CD14-positive monocyte (primary cell): ENCODE measurements at regions not wholly inside any gene's neighbourhood (a gene's known extent, or its start where the extent isn't known, plus 50 kb on each side); places are given as distances from the start of the nearest gene placed in this dataset.

Experiments used
- DNase-seq, 3 donors: peaks; one replicate each; pipeline ENCODE4 v3.0.0-alpha.2; 2011 to 2022
- H2AFZ ChIP-seq: 2 replicates; pipeline ENCODE4 v1.6.0; 2012; ENCODE audit warnings: mild to moderate bottlenecking, low read depth, low read length, inconsistent platforms; ENCODE audit not compliant: insufficient read depth, poor library complexity, severe bottlenecking
- H3K27ac ChIP-seq, 2 donors: 1 replicate in 1 of 2; 2 replicates in 1 of 2; pipeline ENCODE4 v1.5.1; 2012 to 2013; ENCODE audit warnings: low read length in 2 of 2, control low read depth in 1 of 2, inconsistent platforms in 1 of 2, low read depth in 1 of 2, mild to moderate bottlenecking in 1 of 2
- H3K27me3 ChIP-seq, 2 donors: one replicate each; pipeline versions ENCODE4 v1.6.0 to v1.6.1; 2011 to 2013; ENCODE audit warnings: low read length in 2 of 2; ENCODE audit not compliant: control insufficient read depth in 2 of 2, insufficient read depth in 2 of 2
- H3K36me3 ChIP-seq, 2 donors: replicated peaks in 1 of 2; 1 replicate in 1 of 2; 2 replicates in 1 of 2; pipeline versions ENCODE4 v1.5.1 to v1.6.1; 2012 to 2013; ENCODE audit warnings: low read length in 2 of 2, control low read depth in 1 of 2, inconsistent platforms in 1 of 2, mild to moderate bottlenecking in 1 of 2; ENCODE audit not compliant: insufficient read depth in 2 of 2, control insufficient read depth in 1 of 2
- H3K4me1 ChIP-seq, 2 donors: 1 replicate in 1 of 2; 2 replicates in 1 of 2; pipeline versions ENCODE4 v1.5.1 to v1.6.1; 2012 to 2013; ENCODE audit warnings: low read length in 2 of 2, control low read depth in 1 of 2, inconsistent platforms in 1 of 2, mild to moderate bottlenecking in 1 of 2, moderate library complexity in 1 of 2; ENCODE audit not compliant: insufficient read depth in 2 of 2, control insufficient read depth in 1 of 2
- H3K4me2 ChIP-seq: replicated peaks from 2 replicates; pipeline ENCODE3; 2012; ENCODE audit warnings: low read length, moderate library complexity, mild to moderate bottlenecking; ENCODE audit not compliant: poor library complexity, severe bottlenecking; ENCODE audit errors: extremely low read depth
- H3K4me3 ChIP-seq, 3 experiments: fragments of 200-600 bp in 1 of 3; sonication (generic) in 1 of 3; replicated peaks in 1 of 3; 1 replicate in 2 of 3; 2 replicates in 1 of 3; pipeline ENCODE4 v1.5.1; 2011 to 2013; ENCODE audit warnings: low read length in 3 of 3, mild to moderate bottlenecking in 3 of 3, control low read depth in 2 of 3, low read depth in 2 of 3, inconsistent platforms in 1 of 3, moderate library complexity in 1 of 3
- H3K79me2 ChIP-seq: 2 replicates; pipeline ENCODE4 v1.6.0; 2012; ENCODE audit warnings: mild to moderate bottlenecking, control low read depth, inconsistent platforms, low read length, moderate library complexity; ENCODE audit not compliant: insufficient read depth
- H3K9ac ChIP-seq: 2 replicates; pipeline ENCODE4 v1.6.0; 2017; ENCODE audit warnings: low read length, mild to moderate bottlenecking; ENCODE audit not compliant: insufficient read depth, poor library complexity, severe bottlenecking
- H3K9me3 ChIP-seq, 2 donors: replicated peaks in 1 of 2; 1 replicate in 1 of 2; 2 replicates in 1 of 2; pipeline versions ENCODE4 v1.5.1 to v1.6.1; 2012 to 2013; ENCODE audit warnings: low read length in 2 of 2, control low read depth in 1 of 2; ENCODE audit not compliant: control insufficient read depth in 1 of 2, insufficient read depth in 1 of 2
- H4K20me1 ChIP-seq: 2 replicates; pipeline ENCODE4 v1.6.0; 2012; ENCODE audit warnings: mild to moderate bottlenecking, low read length, control low read depth, moderate library complexity; ENCODE audit not compliant: insufficient read depth
- H3K27ac Mint-ChIP-seq, 7 donors: one replicate each; pipeline ENCODE4 v1.8.0; 2020; ENCODE audit warnings: mild to moderate bottlenecking in 7 of 7, mixed read lengths in 7 of 7, moderate library complexity in 6 of 7, inconsistent platforms in 2 of 7
- H3K27me3 Mint-ChIP-seq, 3 donors: one replicate each; pipeline ENCODE4 v1.8.0; 2021 to 2022; ENCODE audit warnings: low read depth in 3 of 3, mild to moderate bottlenecking in 3 of 3, mixed read lengths in 3 of 3, moderate library complexity in 3 of 3, inconsistent platforms in 1 of 3
- H3K36me3 Mint-ChIP-seq, 2 donors: one replicate each; pipeline ENCODE4 v1.8.0; 2020; ENCODE audit warnings: mixed read lengths in 2 of 2, inconsistent platforms in 1 of 2, mild to moderate bottlenecking in 1 of 2
- H3K4me1 Mint-ChIP-seq: one replicate; pipeline ENCODE4 v1.8.0; 2020; ENCODE audit warnings: mild to moderate bottlenecking, mixed read lengths
- H3K4me3 Mint-ChIP-seq, 2 donors: one replicate each; pipeline ENCODE4 v1.8.0; 2020; ENCODE audit warnings: mild to moderate bottlenecking in 2 of 2, mixed read lengths in 2 of 2, moderate library complexity in 1 of 2
- H3K9me3 Mint-ChIP-seq, 7 donors: one replicate each; pipeline ENCODE4 v1.8.0; 2020 to 2022; ENCODE audit warnings: mixed read lengths in 7 of 7, mild to moderate bottlenecking in 6 of 7, moderate library complexity in 6 of 7, inconsistent platforms in 2 of 7
- WGBS: methylation state at CpG from one replicate; pipeline ENCODE4 v1.1.5; 2013; ENCODE audit warnings: missing lambda C conversion rate; ENCODE audit not compliant: insufficient coverage; 5-methylcytosine and 5-hydroxymethylcytosine counted together
- intact Hi-C, 2 donors: fragments of 100-400 bp; cut with micrococcal nuclease; formaldehyde crosslinking; loops; one replicate each; pipeline versions ENCODE4 v1.15.0 to v1.15.1; 2023
- TF ChIP-seq, protein P1 (sequence below): fragments of 200-600 bp; IDR thresholded peaks from one replicate; pipeline ENCODE4 v1.8.0; 2022; ENCODE audit warnings: antibody characterized with exemption, mild to moderate bottlenecking

- H3K36me3 Mint-ChIP-seq: no peaks in the 10 kb centered on the region
- WGBS: 44% methylated on average over 2 of the region's 6 CpGs
Observed at GRCh38 chr12:131592972-131593371, 117.9 kb upstream of the SFSWAP start.

GRCh38 chr12:131593406-131593805 lies 117.5 kb upstream of the SFSWAP start:
- Mint-ChIP-seq H3K27ac (peak overlapping the region in 2 of 7 donors; percentile 2 to 38), H3K4me3 (no peak overlapping the region), H3K36me3 (no peaks in the 10 kb centered on the region), H3K27me3 (peaks cover 0 to 3% (median 2%) of the 10 kb centered on the region in 3 donors), H3K9me3 (peaks cover 0 to 7% (median 0%) of the 10 kb centered on the region in 7 donors), H3K4me1 (peaks cover 48% of the 10 kb centered on the region)
- TF ChIP-seq, protein P1, sequence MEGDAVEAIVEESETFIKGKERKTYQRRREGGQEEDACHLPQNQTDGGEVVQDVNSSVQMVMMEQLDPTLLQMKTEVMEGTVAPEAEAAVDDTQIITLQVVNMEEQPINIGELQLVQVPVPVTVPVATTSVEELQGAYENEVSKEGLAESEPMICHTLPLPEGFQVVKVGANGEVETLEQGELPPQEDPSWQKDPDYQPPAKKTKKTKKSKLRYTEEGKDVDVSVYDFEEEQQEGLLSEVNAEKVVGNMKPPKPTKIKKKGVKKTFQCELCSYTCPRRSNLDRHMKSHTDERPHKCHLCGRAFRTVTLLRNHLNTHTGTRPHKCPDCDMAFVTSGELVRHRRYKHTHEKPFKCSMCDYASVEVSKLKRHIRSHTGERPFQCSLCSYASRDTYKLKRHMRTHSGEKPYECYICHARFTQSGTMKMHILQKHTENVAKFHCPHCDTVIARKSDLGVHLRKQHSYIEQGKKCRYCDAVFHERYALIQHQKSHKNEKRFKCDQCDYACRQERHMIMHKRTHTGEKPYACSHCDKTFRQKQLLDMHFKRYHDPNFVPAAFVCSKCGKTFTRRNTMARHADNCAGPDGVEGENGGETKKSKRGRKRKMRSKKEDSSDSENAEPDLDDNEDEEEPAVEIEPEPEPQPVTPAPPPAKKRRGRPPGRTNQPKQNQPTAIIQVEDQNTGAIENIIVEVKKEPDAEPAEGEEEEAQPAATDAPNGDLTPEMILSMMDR: no peak
- H3K4me3 ChIP-seq: no peak overlapping the region
- H3K4me2 ChIP-seq: no peak overlapping the region
- no peaks in the 10 kb centered on the region for H3K9me3 ChIP-seq
- H3K36me3 ChIP-seq: no peaks in the 10 kb centered on the region
- peaks cover 36 to 47% of the 10 kb centered on the region in 2 donors for H3K4me1 ChIP-seq
- 100% methylated on average over 2 of the region's 3 CpGs for WGBS
- no peak for DNase-seq
- H3K27ac ChIP-seq: no peak overlapping the region
- intact Hi-C loops: no loop called here
- H2AFZ ChIP-seq: no peak overlapping the region
- no peak overlapping the region for H3K9ac ChIP-seq
- H3K79me2 ChIP-seq: no peaks in the 10 kb centered on the region
- H4K20me1 ChIP-seq: no peaks in the 10 kb centered on the region
- H3K27me3 ChIP-seq: no peaks in the 10 kb centered on the region

More at GRCh38 chr12:131592972-131593371, 117.9 kb upstream of the SFSWAP start:
- H4K20me1 ChIP-seq: no peaks in the 10 kb centered on the region
- Mint-ChIP-seq H3K4me3 (peak overlapping the region in 1 of 2 donors; percentile 37), H3K4me1 (peaks cover 48% of the 10 kb centered on the region), H3K27me3 (peaks cover 0 to 3% (median 2%) of the 10 kb centered on the region in 3 donors), H3K27ac (peak overlapping the region in 4 of 7 donors; percentile 15 to 79 (median 29)), H3K9me3 (peaks cover 0 to 7% (median under 1%) of the 10 kb centered on the region in 7 donors)
- H3K4me3 ChIP-seq: no peak overlapping the region
- no peak overlapping the region for H3K27ac ChIP-seq
- H3K36me3 ChIP-seq: no peaks in the 10 kb centered on the region
- H3K4me2 ChIP-seq: no peak overlapping the region
- peaks cover 0 to under 1% of the 10 kb centered on the region in 2 donors for H3K9me3 ChIP-seq
- intact Hi-C loops: no loop called here
- no peak overlapping the region for H3K9ac ChIP-seq
- H3K27me3 ChIP-seq: no peaks in the 10 kb centered on the region
- H2AFZ ChIP-seq: no peak overlapping the region
- DNase-seq: peak; percentile 38 to 56 (median 52)
- peaks cover 35 to 45% of the 10 kb centered on the region in 2 donors for H3K4me1 ChIP-seq
- TF ChIP-seq, protein P1: no peak
- no peaks in the 10 kb centered on the region for H3K79me2 ChIP-seq
